ENCODE measurements at regions not wholly inside any gene's neighbourhood (a gene's known extent, or its start where the extent isn't known, plus 50 kb on each side); places are given as distances from the start of the nearest gene placed in this dataset.
"Not testable (repeated sequence)": the region's sequence is repeated elsewhere in the genome, so short reads cannot be mapped to it uniquely, and the experiment has no call there.

DNA sequence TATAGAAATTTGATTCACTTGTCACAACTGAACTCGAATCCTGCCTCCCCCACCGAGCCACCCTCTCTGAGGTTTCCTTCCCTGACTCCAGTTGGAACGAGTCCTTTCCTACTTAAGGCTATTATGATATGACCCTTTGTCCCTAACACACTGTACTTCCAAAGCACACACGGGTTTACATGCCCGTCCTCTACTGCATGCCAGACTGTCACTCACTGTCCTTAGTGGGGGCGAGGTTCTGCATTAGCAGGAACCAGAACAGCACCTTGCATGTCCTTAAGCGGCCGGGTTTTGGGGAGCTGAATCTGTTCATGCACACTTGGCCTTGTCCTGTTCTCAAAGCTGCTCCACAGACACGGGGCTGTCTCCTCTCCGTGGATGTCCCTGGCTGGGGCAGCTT is 164.6 kb upstream of the KCNJ6 start:
- no peak overlapping the region for H3K4me3 ChIP-seq (ENCODE audit: low read depth, low read length)

DNA sequence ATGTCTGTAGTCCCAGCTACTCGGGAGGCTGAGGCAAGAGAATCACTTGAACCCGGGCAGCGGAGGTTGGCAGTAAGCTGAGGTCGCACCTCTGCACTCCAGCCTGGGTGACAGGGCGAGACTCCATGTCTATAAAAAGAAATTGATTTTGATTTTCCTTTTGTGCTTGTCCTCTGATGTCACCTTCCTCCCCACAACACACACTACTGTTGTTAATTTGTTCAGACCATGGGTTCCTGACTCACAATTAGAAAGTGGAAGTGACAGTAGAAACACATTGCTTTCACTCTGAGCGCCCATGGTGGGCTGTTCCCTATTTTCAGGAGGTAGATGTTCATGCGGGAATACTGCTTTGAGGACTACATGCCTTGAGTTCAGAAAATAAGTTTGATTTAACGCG is 165.5 kb upstream of the KCNJ6 start:
- DNase-seq (ENCODE audit: low read depth): no peak
- TF ChIP-seq, protein P1, sequence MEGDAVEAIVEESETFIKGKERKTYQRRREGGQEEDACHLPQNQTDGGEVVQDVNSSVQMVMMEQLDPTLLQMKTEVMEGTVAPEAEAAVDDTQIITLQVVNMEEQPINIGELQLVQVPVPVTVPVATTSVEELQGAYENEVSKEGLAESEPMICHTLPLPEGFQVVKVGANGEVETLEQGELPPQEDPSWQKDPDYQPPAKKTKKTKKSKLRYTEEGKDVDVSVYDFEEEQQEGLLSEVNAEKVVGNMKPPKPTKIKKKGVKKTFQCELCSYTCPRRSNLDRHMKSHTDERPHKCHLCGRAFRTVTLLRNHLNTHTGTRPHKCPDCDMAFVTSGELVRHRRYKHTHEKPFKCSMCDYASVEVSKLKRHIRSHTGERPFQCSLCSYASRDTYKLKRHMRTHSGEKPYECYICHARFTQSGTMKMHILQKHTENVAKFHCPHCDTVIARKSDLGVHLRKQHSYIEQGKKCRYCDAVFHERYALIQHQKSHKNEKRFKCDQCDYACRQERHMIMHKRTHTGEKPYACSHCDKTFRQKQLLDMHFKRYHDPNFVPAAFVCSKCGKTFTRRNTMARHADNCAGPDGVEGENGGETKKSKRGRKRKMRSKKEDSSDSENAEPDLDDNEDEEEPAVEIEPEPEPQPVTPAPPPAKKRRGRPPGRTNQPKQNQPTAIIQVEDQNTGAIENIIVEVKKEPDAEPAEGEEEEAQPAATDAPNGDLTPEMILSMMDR (conservative IDR thresholded peaks at IDR 0.05; ENCODE audit: low read depth, low read length): no peak
- H3K4me3 ChIP-seq (ENCODE audit: low read depth, low read length): no peak overlapping the region

More for the DNA sequence above, 164.6 kb upstream of the KCNJ6 start:
- DNase-seq (ENCODE audit: low read depth): no peak
- TF ChIP-seq, protein P1 (conservative IDR thresholded peaks at IDR 0.05; ENCODE audit: low read depth, low read length): no peak

DNA sequence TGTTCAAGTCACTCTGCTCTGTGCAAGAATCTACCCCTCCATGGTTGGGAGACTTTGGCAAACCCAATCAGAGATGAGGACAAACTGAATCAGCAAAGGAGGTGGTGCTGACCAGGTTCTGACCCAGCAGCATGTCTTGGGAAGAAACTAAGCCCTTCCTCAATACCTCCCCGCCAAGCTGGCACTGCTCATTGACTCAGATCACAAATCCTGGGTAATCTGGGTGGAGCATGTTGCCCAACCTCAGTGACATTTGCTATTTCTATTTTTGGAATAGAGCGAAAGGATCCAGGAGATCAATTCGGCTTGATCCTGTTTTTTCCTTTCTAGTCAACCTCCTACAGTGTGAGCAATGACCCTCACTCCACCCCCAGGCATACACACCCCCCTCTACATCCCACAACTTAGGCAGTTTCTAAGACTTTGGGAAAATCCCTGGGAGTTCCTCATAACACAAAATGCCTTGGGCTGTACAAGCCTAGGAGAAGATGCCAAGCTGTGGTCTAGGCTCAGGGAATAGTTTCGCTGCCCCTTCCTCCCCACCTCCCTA is 166.8 kb upstream of the KCNJ6 start:
- DNase-seq (ENCODE audit: low read depth): no peak
- TF ChIP-seq, protein P1 (conservative IDR thresholded peaks at IDR 0.05; ENCODE audit: low read depth, low read length): no peak
- no peak overlapping the region for H3K4me3 ChIP-seq (ENCODE audit: low read depth, low read length)

DNA sequence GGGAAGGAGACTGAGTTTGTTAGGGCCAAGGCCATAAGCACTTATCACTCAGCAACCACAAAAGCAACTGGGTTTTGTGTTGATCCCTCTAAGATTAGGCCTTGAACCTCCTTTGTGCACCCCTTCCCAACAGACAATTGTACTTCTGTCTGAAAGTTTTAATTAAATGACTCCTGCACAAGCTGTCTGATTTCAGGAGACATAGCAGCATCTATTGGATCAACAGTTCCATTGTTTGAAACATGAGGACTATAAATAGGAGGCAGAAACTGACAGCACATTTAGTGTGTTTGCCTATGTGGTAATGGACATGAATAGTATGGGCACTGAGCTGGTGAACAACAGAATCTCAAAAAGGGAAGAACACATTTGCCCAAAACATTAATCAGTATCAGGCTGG is 167.3 kb upstream of the KCNJ6 start:
- no peak for DNase-seq (ENCODE audit: low read depth)
- no peak overlapping the region for H3K4me3 ChIP-seq (ENCODE audit: low read depth, low read length)
- TF ChIP-seq, protein P1 (conservative IDR thresholded peaks at IDR 0.05; ENCODE audit: low read depth, low read length): no peak

DNA sequence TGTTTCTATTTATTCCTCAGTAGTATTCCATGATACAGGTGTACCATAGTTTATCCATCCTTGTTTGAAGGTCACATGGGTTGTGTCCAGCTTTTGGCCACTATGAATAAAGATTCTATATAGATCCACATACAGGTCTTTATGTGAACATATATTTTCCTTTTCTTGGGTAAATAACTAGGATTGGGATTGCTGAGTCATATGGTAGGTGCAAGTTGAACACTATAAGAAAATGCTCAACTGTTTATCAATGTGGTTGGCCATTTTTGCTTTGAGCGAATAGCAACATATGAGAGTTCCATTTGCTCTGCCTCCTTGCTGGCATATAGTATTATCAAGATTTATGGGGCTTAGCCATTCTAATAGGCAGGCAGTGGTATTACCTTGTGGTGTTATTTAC is 170.2 kb upstream of the KCNJ15 start:
- H3K4me3 ChIP-seq (ENCODE audit: low read depth, low read length): no peak overlapping the region
- no peak for DNase-seq (ENCODE audit: low read depth)
- TF ChIP-seq, protein P1 (conservative IDR thresholded peaks at IDR 0.05; ENCODE audit: low read depth, low read length): no peak

DNA sequence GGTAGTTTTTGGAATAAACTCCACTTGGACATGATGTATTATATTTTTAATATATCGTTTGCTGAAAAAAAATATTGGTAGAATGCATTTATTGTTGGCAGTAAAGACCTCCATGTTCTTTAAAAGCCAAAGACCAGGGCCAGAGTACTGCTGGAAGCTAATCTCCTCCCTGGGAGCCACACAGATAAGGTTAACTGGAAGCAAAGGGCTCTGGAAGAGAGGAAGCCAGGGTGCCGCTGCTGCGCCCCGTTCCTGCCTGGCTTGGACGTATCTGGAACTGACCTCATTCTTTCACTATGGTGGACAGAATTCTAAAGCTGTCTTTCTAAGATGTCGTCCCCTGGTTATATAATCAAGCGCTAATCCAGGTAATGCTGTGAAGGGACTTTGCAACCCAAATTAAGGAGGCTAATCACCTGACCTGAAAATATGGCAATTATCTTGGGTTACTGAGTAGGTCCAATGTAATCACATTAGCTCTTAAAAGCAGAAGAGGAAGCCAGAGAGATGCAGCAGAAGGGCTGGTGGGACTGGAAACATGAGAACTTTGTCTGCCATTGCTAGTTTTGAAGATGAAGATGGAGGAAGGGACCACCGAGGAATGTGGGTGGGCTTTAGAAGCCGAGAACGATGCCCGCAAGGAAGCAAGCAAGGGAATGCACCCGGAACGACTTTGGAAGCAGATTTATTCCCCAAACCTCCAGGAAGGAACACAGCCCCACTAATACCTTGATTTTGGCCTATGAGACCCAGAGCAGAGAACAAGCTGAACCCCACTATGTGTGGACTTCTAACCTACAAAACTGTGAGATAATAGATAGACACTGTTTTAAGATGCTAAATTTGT is 167.7 kb upstream of the KCNJ15 start:
- H3K4me3 ChIP-seq (ENCODE audit: low read depth, low read length): no peak overlapping the region
- no peak for DNase-seq (ENCODE audit: low read depth)
- TF ChIP-seq, protein P1 (conservative IDR thresholded peaks at IDR 0.05; ENCODE audit: low read depth, low read length): no peak

DNA sequence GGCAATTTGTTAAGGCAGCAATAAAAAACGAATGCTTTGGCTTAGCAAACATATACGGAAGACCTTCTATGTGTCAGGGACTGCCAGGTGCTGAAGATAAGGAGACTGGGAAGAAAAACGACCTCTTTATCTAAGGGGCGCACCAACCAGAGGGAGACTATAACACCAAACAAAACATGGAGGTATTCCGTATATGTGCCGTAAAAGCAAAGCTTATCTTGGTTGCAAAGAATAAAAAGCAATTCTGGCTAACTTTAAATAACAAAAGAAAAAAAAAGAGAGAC is 167.1 kb upstream of the KCNJ15 start:
- TF ChIP-seq, protein P1 (conservative IDR thresholded peaks at IDR 0.05; ENCODE audit: low read depth, low read length): no peak
- no peak overlapping the region for H3K4me3 ChIP-seq (ENCODE audit: low read depth, low read length)
- no peak for DNase-seq (ENCODE audit: low read depth)

DNA sequence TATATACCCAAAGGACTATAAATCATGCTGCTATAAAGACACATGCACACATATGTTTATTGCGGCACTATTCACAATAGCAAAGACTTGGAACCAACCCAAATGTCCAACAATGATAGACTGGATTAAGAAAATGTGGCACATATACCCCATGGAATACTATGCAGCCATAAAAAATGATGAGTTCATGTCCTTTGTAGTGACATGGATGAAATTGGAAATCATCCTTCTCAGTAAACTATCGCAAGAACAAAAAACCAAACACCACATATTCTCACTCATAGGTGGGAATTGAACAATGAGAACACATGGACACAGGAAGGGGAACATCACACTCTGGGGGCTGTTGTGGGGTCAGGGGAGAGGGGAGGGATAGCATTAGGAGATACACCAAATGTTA is 165.7 kb upstream of the KCNJ15 start:
- DNase-seq (ENCODE audit: low read depth); H3K4me3 ChIP-seq (ENCODE audit: low read depth, low read length): not testable (repeated sequence)

All from epithelial cell of proximal tubule (primary cell).